GM12865 (cell line): ENCODE measurements at regions not wholly inside any gene's neighbourhood (a gene's known extent, or its start where the extent isn't known, plus 50 kb on each side); places are given as distances from the start of the nearest gene placed in this dataset.

ENCODE experiments used
- DNase-seq: peaks from one replicate; pipeline ENCODE4 v3.0.0; 2010; ENCODE audit warnings: low read depth
- H3K4me3 ChIP-seq: 2 replicates; pipeline ENCODE4 v1.5.1; 2011; ENCODE audit warnings: mild to moderate bottlenecking, low read depth, low read length, control low read depth
- TF ChIP-seq, protein P1 (sequence below): IDR thresholded peaks from 2 replicates; pipeline ENCODE4 v1.5.1; 2011; ENCODE audit warnings: low read length, control low read depth, low read depth, inconsistent platforms; ENCODE audit not compliant: insufficient read depth; ENCODE audit errors: missing control alignments

DNA sequence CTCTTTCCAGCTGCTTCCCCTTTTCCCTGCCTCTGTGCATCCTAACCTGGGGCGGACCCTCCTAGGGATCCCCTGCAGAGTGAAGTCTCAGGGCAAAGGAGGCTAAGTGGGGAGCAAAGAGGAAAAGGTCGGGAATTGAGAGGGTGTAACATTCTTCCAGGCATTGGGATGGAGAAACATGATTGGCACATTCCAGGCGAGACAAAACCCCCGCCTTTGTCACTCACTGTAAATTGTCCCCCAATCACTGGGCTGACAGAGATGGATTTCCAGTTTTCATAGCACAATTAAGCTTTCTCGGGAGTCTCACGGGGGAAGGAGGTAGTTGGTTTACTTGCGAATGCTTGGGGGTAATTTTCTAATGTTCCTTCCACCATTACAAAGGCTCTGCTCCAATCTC lies 74.9 kb downstream of the MIAT start:
- TF ChIP-seq, protein P1, sequence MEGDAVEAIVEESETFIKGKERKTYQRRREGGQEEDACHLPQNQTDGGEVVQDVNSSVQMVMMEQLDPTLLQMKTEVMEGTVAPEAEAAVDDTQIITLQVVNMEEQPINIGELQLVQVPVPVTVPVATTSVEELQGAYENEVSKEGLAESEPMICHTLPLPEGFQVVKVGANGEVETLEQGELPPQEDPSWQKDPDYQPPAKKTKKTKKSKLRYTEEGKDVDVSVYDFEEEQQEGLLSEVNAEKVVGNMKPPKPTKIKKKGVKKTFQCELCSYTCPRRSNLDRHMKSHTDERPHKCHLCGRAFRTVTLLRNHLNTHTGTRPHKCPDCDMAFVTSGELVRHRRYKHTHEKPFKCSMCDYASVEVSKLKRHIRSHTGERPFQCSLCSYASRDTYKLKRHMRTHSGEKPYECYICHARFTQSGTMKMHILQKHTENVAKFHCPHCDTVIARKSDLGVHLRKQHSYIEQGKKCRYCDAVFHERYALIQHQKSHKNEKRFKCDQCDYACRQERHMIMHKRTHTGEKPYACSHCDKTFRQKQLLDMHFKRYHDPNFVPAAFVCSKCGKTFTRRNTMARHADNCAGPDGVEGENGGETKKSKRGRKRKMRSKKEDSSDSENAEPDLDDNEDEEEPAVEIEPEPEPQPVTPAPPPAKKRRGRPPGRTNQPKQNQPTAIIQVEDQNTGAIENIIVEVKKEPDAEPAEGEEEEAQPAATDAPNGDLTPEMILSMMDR: no peak
- no peak overlapping the region for H3K4me3 ChIP-seq
- no peak for DNase-seq

DNA sequence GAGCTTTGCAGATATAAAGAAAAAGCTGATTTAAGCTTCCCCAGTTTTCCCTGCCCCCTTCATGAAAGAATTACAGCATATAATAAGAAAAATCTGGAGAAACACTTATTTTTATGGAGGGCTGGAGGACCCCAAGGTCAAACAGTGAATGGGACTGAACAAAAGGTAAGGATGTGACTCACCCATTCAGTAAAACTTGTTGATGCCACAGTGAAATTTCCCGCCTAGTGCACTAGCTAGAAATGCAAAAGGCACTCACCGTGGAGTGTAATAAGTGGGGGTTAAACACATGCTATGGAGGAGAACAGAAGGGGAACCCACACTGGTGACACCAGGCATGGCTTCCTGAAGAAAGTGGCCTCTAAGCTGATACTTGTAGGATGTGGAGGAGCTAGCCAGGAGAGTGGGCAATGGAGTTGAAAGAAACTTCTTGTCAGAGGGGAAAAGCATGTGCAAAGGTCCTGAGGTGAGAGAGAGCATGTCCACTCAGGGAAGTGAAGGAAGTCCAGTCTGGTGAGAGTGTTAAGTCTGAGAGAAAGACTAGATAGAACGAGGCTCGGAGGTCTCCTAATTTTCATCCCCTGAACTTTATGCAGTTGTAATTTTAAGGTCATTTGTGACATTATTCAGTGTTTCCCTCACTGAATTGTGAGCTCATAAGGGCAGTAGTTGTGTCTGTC lies 77.1 kb downstream of the MIAT start:
- H3K4me3 ChIP-seq: no peak overlapping the region
- TF ChIP-seq, protein P1: no peak
- DNase-seq: no peak

DNA sequence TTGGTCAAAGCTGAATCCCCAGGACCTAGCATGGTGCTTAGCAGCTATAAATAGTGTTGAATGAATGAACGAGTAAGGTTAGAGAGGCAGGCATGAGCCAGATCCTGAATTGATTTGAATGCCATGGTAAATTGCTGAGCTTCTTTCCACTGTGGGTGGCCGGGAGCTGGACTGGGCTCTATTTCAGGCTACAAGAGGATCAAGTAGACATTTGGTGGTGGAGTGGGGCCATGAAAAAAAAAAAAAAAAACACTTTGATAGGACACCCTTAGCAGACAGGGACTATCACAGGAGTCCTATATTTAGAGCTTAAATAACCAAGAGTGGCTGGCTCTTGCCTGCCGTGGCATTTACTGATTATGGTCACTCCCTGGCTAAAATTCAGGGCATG lies 77.6 kb downstream of the MIAT start:
- H3K4me3 ChIP-seq: no peak overlapping the region
- TF ChIP-seq, protein P1: no peak
- DNase-seq: no peak

DNA sequence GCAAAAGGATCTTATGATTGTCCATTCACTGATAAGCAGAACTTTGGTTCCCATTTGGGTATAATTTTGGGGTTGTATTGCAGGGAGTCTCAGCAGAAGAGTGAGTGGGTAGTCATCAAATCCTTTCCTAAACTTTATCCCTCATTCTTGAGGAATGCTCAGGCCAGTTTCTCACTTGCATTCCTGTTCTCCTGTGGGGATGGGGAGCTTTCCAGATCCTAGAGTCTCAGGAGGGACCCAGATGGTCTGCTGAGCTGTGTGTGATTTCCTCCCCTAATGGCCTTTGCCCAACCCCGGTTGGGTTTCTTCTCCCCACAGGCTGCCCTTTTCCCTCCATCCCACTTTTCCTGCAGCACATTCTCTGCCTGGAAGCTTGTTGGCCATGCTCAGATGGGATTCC lies 79.9 kb downstream of the MIAT start:
- no peak overlapping the region for H3K4me3 ChIP-seq
- TF ChIP-seq, protein P1: no peak
- DNase-seq: no peak

DNA sequence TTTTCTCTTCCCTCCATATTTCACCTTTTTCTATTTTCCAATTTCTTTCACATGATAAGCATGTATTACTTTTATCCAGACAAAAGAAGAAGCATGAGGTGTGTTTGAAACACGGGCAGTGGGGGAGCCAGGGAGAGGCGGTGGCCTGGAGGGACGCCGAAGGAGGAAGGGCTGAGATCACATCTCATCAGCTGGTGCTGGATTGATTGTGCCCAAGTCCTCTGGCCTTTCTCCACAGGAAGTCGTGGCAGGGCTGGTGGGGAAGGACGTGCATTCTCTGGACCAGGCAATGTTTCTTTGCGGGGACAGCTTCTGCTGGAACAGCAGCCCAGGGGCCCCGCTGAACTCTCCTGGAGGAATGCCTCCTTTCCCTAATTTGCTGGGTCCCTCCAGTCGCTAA lies 82.9 kb downstream of the MIAT start:
- no peak overlapping the region for H3K4me3 ChIP-seq
- DNase-seq: no peak
- TF ChIP-seq, protein P1: no peak

DNA sequence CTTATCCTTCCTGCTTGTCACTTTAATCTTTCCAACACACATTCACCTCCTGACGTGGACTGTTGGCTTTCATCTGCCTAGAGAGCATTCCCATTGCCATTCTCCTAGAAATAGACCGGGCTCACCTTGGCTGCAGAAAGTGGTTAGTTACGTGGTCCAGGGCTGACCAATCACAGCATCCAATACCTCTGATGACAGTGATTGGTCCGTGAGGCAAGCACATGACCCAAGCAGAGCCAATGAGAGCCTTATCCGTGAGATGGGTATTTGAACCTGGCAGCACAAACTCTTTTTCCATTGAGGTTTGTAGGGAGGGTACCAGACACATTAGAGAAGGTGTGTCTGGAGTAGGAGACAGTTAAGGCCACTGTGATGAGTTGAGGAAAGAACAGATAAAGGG lies 85.8 kb downstream of the MIAT start:
- H3K4me3 ChIP-seq: no peak overlapping the region
- DNase-seq: no peak
- TF ChIP-seq, protein P1: no peak

DNA sequence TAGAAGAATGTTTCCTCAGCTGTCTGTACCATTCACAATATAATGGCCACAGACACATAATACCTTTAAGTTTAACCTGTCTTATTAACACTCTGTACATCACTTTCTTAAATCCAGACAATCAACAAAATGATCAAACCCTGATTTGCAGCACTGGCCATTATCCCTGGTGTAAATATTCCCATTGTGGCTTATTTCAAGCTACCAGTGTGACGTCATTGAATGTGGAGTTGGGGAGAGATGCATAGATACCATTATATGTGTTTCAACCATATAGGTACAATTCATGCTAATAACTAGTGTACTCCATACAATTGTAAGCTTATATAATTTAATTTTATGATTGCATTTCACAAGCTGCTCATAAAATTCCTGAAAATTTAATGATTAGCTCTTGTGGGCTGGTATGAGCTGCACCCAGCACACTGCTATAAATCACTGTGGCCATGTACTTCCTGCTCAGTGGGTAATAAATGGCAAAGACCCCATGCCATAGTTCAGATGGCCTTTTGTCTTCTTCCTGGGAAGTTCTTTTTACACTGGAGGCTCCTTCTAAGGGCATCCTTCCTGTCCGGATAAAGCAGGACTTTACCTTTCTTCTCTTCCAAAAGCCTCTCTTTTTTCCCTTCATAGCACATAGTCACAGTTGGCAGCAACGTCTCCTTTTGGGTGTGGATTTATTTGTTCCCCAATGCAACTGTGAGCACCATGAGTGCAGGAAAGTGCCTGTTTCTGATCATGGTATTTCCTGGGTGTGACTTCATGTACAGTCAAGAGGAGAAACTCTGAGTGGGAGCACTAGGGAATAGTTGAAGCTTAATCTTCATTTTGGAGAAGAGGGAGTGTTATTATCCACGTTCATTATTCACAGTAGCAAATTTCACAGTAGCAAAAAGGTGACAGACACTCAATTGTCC lies 87.8 kb downstream of the MIAT start:
- TF ChIP-seq, protein P1: no peak

More for the DNA sequence above, 87.8 kb downstream of the MIAT start:
- H3K4me3 ChIP-seq: no peak overlapping the region
- no peak for DNase-seq
